ENCODE measurements at regions not wholly inside any gene's neighbourhood (a gene's known extent, or its start where the extent isn't known, plus 50 kb on each side); places are given as distances from the start of the nearest gene placed in this dataset.

DNA sequence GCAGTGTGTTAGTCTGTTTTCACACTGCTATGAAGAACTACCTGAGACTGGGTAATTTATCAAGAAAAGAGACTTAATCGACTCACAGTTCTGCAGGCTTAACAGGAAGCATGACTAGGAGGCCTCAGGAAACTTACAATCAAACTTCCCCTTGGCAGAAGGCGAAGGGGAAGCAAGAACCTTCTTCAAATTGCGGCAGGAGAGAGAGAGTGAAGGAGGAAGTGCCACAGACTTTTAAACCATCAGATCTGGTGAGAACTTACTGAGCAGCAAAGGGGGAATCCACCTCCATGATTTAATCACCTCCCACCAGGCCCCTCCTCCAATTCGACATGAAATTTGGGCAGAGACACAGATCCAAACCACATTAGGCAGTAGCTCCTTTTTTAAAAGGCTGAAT, 59.2 kb upstream of the LEF1 start:
- H2AFZ ChIP-seq (ENCODE audit: low read depth, low read length, severe bottlenecking), result no peak overlapping the region
- no peaks in the 10 kb centered on the region for H3K9me2 ChIP-seq (replicated peaks; ENCODE audit: insufficient read depth, low read length)
- no peaks in the 10 kb centered on the region for H3K36me3 ChIP-seq (ENCODE audit: low read length)
- no peaks in the 10 kb centered on the region for H3K27me3 ChIP-seq (ENCODE audit: low read length)
- H3K79me2 ChIP-seq (ENCODE audit: insufficient read depth, low read length), result no peaks in the 10 kb centered on the region
- H3K27ac ChIP-seq (ENCODE audit: low read depth, low read length), result no peak overlapping the region
- no peaks in the 10 kb centered on the region for H4K20me1 ChIP-seq (ENCODE audit: low read depth, low read length)
- no peak for TF ChIP-seq EZH2phosphoT487 (conservative IDR thresholded peaks at IDR 0.05; ENCODE audit: low read length)
- TF ChIP-seq, protein P1, sequence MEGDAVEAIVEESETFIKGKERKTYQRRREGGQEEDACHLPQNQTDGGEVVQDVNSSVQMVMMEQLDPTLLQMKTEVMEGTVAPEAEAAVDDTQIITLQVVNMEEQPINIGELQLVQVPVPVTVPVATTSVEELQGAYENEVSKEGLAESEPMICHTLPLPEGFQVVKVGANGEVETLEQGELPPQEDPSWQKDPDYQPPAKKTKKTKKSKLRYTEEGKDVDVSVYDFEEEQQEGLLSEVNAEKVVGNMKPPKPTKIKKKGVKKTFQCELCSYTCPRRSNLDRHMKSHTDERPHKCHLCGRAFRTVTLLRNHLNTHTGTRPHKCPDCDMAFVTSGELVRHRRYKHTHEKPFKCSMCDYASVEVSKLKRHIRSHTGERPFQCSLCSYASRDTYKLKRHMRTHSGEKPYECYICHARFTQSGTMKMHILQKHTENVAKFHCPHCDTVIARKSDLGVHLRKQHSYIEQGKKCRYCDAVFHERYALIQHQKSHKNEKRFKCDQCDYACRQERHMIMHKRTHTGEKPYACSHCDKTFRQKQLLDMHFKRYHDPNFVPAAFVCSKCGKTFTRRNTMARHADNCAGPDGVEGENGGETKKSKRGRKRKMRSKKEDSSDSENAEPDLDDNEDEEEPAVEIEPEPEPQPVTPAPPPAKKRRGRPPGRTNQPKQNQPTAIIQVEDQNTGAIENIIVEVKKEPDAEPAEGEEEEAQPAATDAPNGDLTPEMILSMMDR (IDR thresholded peaks at IDR 0.05; ENCODE audit: insufficient read depth, low read length, poor library complexity, severe bottlenecking), result no peak
- H3K9me3 ChIP-seq (ENCODE audit: insufficient read depth, low read length), result no peaks in the 10 kb centered on the region
- H3K4me2 ChIP-seq (ENCODE audit: low read depth, low read length, poor library complexity, severe bottlenecking), result no peak overlapping the region
- no peaks in the 10 kb centered on the region for H3F3A ChIP-seq (ENCODE audit: insufficient read depth)
- no peak overlapping the region for H3K9ac ChIP-seq (ENCODE audit: low read length)
- H3K4me3 ChIP-seq (ENCODE audit: insufficient read depth, low read length, poor library complexity, severe bottlenecking), result no peak overlapping the region

DNA sequence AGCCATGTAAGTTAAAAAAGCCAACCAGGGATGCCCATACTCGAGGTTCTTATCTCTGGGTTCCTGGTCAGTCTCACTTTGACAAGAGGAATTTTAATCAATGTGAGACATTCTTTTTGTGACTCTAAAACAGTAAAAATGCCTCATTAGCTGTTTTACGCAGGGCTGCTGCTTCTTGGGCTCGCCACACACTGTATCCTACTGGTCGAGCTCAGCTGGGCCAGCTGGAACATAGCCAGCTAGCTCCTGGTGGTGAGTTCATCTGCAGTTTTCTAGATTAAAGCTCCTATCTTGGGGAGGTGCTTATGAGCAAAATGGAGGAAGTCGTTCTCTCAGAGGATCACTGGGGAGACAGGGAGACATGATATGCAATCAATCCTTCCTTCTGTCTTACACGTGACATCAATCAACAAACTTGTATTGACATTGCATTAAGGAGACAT, 55.9 kb upstream of the LEF1 start:
- H3K9ac ChIP-seq (ENCODE audit: low read length), result no peak overlapping the region
- no peaks in the 10 kb centered on the region for H4K20me1 ChIP-seq (ENCODE audit: low read depth, low read length)
- TF ChIP-seq, protein P1 (IDR thresholded peaks at IDR 0.05; ENCODE audit: insufficient read depth, low read length, poor library complexity, severe bottlenecking), result no peak
- no peak for TF ChIP-seq EZH2phosphoT487 (conservative IDR thresholded peaks at IDR 0.05; ENCODE audit: low read length)
- H3K9me2 ChIP-seq (replicated peaks; ENCODE audit: insufficient read depth, low read length), result no peaks in the 10 kb centered on the region
- H3K27ac ChIP-seq (ENCODE audit: low read depth, low read length), result no peak overlapping the region
- no peaks in the 10 kb centered on the region for H3F3A ChIP-seq (ENCODE audit: insufficient read depth)
- no peaks in the 10 kb centered on the region for H3K36me3 ChIP-seq (ENCODE audit: low read length)
- no peaks in the 10 kb centered on the region for H3K79me2 ChIP-seq (ENCODE audit: insufficient read depth, low read length)
- no peaks in the 10 kb centered on the region for H3K9me3 ChIP-seq (ENCODE audit: insufficient read depth, low read length)
- H3K4me3 ChIP-seq (ENCODE audit: insufficient read depth, low read length, poor library complexity, severe bottlenecking), result no peak overlapping the region
- no peaks in the 10 kb centered on the region for H3K27me3 ChIP-seq (ENCODE audit: low read length)
- no peak overlapping the region for H3K4me2 ChIP-seq (ENCODE audit: low read depth, low read length, poor library complexity, severe bottlenecking)
- H2AFZ ChIP-seq (ENCODE audit: low read depth, low read length, severe bottlenecking), result no peak overlapping the region

DNA sequence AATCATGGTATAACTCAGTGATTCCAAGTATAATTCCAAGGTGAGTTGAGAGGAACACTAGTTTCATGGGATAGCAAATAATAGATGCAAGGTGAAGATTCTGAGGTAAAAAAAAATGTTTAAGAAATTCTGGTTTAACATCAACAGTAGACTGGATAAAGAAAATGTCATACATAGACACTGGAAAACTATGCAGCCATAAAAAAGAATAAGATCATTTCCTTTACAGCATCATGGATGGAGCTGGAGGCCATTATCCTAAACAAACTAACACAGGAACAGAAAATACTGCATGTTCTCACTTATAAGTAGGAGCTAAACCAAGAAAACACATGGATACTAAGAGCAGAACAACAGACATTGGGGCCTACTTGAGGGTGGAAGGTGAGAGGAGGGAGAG, 54.6 kb upstream of the LEF1 start:
- H3K4me3 ChIP-seq (ENCODE audit: insufficient read depth, low read length, poor library complexity, severe bottlenecking), result no peak overlapping the region
- H3K9ac ChIP-seq (ENCODE audit: low read length), result no peak overlapping the region
- TF ChIP-seq EZH2phosphoT487 (conservative IDR thresholded peaks at IDR 0.05; ENCODE audit: low read length), result no peak
- TF ChIP-seq, protein P1 (IDR thresholded peaks at IDR 0.05; ENCODE audit: insufficient read depth, low read length, poor library complexity, severe bottlenecking), result no peak
- H3K4me2 ChIP-seq (ENCODE audit: low read depth, low read length, poor library complexity, severe bottlenecking), result no peak overlapping the region
- no peak overlapping the region for H3K27ac ChIP-seq (ENCODE audit: low read depth, low read length)
- no peaks in the 10 kb centered on the region for H3K9me2 ChIP-seq (replicated peaks; ENCODE audit: insufficient read depth, low read length)
- no peaks in the 10 kb centered on the region for H3K9me3 ChIP-seq (ENCODE audit: insufficient read depth, low read length)
- H4K20me1 ChIP-seq (ENCODE audit: low read depth, low read length), result no peaks in the 10 kb centered on the region
- no peak overlapping the region for H2AFZ ChIP-seq (ENCODE audit: low read depth, low read length, severe bottlenecking)
- no peaks in the 10 kb centered on the region for H3F3A ChIP-seq (ENCODE audit: insufficient read depth)
- no peaks in the 10 kb centered on the region for H3K79me2 ChIP-seq (ENCODE audit: insufficient read depth, low read length)
- H3K27me3 ChIP-seq (ENCODE audit: low read length), result no peaks in the 10 kb centered on the region
- H3K36me3 ChIP-seq (ENCODE audit: low read length), result no peaks in the 10 kb centered on the region

Data from SU-DHL-6 (cell line).